M059J (cell line): ENCODE measurements at regions not wholly inside any gene's neighbourhood (a gene's known extent, or its start where the extent isn't known, plus 50 kb on each side); places are given as distances from the start of the nearest gene placed in this dataset.

ENCODE experiments used
- DNase-seq: peaks from one replicate; pipeline ENCODE4 v3.0.0-alpha.2; 2012; ENCODE audit warnings: low read depth

DNA sequence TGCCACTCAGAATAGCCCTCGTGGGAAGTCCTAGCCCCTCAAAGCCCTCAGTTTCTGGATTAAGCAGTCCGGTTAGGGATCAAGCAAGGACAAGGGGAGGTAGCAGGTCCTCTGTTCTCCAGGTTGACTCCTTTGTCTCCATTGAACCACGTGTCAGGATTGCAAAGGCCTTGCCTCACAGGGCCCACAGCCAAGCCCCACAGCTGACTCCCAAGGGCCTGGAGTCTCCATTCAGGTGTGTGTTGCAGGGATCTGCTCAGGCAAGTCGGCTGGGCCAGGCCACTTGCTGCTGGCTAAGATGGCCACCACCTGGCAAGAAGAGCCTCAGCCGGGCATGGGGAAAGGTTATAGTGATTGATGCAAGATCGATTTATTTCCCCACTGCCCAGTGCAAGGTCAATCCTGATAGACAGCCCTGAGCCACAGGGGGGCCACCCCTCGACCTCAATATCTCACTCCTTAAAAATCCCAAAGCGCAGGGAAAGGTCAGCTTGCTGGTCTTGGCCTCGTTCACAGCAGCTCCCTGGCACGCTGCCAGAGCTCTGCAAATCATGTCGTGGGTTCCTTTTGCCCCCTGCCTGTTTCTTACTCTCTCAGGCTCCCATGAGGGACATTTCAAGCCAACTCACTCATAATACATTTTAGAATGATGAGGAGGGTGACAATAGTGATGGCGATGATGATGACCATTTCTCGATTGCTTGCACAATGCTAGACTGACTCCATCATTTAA, 75.9 kb downstream of the EDN3 start:
- no peak for DNase-seq

DNA sequence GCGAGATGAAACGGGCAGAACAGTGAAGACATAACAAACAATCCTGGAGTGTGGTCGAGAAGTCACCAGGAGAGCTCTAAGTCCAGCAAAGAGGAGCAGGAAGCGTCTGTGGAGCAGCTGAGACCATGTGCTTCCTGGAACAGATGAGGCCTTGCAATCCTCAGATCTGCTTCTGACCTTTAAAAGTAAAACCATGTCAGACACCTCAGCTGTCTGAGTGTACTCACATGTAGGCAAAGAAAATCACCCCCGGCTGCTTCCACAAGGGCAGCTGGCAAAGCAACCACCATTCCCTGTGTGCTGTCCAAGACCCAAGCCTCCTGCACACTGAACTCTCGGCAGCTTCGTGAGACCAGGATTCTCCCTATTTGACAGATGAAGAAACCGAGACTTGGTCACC, 76.6 kb downstream of the EDN3 start:
- no peak for DNase-seq

DNA sequence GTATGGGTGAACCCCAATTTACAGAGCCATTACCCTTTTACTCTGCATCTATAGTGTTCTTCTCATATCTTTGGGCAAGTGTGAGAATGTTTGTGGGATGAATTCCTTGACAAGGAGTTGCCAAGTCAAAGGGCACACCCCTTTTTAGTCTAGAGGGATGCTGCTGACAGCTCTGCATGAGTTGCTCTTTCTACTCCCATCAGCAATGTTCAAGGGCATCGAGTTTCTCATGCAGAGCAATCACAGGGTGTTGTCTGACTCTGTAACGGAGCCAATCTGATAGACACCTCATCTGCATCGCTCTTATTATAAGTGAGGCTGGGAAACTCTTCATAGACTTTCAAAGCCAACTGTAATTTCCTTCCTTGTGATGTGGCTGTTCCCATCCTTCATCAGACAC, 77.4 kb downstream of the EDN3 start:
- DNase-seq: no peak

DNA sequence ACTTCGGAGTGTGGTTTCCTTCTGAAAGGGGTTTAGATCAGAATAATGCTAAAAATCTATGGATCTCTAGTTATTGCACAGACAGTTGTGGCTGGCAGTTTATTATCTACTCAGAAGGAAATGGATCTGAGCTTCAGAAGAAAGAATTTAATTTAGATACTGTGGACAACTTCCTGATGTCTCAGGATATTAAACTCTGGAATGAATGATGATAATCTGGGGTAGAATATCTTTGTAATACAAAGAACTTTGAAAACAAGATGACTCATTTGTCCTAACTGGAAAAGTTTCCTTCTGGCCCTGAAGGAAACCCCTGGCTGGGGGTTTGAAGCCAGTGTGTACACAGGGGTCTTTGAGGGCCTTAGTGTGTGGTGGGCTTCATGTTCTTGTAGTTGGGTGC, 78.0 kb downstream of the EDN3 start:
- no peak for DNase-seq

DNA sequence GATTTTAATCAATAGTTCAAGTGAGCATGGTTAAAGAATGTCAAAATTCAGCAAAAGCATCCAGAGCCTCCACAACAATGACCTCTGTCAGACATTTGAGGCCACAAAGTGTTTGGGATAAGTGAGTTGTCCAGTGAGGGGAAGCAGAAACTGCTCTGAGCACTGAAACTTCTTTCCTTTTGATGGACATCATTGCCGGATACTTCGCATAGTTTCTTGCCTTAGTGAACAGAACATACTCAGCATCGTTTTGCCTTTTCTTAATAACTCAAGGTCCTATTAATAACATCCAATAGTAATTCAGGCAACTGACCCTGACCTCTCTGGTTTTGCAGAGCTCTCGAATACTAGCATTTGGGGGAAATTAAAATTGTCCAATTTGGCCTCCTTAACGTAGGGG, 78.6 kb downstream of the EDN3 start:
- DNase-seq: no peak

DNA sequence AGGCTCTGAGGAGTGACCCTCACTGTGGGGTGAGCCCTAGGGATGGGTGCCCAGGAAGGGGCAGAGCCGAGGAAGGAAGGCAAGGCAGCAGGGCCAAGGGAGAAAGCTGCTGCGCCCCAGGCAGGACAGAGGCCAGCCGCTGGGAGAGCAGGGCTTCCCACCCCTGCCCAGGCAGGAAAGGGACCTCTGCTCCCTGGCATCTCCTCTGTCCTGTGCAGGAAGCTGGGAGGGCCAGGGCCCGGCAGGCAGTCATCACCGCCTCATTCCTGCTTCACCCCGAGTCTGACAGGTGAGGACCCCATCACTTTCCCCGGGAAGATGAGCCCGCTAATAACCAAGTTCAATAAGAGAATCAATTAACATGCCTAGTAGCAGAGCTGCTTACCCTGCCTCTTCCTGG, 81.3 kb downstream of the EDN3 start:
- no peak for DNase-seq

DNA sequence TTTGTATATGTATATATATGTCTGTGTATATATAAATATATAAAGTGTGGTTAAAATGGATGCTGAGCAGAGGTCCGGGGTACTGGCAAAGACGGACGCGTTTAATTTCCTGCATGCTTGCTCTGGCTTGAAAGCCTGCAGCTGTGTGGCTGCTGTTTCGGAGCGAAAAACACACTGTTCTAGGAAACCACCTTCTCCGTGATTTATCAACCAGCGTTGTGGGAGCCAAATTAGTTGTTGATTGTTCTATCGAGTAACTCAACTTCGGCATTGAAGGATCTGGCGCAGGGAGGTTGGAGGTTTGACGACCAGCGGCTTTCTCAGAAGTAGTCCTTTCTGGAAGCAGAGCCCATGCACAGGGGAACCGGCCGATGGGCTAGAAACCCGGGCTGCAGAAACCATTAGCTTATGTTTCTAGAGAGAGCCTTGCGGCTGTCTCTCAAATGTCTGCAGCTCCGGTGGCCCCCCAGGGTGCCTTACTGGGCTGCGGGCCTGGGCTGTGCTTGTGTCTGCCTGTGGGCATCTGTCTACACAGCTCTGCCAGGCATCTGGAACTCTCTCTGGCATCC, 81.8 kb downstream of the EDN3 start:
- no peak for DNase-seq

DNA sequence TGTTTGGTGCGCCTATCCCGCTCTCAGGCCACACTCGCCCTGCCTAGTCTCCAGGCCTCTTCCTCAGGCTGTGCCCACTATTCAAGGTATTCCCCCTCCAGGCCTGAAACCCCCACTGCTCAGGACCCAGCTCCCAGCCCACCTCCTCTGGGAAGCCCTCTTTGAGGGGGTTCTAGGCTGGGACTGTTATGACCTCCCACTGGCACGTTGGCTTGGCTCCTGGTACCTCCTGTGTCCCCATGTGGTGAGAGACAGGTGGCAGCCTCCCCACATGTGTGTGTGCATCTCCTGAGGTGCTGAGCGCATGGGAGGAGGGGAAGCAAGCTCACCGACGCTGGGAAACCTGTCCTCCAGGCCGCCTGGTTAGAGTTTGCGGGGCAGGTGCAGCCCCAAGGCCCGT, 82.5 kb downstream of the EDN3 start:
- no peak for DNase-seq

DNA sequence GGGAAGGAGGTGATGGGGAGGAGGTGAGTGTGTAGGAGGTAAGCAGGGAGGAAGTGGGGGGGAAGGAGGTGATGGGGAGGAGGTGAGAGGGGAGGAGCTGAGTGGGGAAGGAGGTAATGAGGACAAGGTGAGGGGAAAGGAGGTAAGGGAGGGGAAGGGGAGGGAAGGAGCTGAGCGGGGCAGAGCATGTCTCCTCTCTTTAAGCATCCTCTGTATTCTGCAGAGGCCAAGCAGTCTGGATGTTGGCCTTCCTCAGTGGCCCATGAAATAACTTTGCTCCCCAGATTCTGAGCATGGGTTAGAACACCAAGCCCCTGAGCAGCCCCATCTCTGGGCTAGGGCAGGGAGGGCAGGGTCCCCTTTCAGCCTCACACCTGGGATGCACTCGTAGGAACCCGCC, 84.6 kb downstream of the EDN3 start:
- DNase-seq: no peak

DNA sequence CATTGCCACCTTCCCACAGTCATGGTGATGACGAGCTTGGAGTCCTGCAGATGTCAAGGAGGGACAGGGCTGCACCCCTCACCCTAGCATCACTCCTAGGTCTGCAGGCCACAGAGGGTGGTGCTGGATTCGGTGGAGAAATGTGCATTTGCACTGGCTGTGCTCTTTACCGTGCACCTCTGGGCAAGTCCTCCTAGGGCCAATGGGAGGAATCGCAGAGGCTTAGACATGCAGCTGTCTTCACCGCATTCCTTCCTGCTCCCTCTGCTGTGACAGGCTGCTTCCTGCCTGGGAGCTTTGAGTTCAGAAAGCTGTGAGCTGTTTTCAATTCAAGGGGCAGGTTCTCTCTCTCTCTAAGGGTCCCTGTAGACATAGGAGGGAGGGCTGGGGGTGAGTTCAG, 85.1 kb downstream of the EDN3 start:
- DNase-seq: no peak

DNA sequence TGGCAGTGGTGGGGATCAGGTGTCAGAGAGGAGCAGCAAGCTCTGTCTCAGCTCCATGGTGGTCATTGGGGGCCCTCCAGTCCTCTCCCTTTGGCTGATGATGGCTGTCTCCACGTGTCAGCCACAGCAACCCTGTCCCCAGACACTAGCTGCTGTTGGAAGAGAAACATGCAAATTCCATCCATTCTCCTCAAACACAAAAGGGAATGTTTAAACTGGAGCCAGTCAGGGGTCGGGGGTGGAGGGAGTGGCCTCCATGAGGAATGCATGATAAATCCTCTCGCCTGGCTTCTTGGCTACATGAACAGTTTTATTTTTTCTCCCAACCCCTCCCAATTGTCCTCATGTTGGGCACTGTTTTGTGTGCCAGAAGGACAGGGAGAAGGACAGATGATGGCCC, 86.4 kb downstream of the EDN3 start:
- DNase-seq: no peak

DNA sequence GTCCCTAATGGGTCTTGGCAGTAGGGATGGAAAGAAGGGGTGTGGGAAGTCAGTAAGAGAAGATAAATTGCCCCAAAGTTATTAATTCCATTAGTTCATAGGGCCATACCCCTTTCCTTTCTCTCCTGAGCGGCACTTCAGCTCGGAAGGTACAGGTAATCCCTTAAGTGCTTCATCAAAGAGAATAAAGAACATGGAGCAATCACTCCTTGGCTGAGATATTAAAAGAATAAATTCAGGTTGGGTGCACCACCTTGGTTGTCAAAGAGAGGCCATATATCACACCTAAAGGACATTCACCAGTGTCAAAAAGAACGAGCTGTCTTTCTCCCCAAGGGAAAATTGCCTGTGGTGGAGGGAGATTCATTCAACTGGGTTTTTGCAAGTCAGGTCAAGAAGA, 87.5 kb downstream of the EDN3 start:
- no peak for DNase-seq

DNA sequence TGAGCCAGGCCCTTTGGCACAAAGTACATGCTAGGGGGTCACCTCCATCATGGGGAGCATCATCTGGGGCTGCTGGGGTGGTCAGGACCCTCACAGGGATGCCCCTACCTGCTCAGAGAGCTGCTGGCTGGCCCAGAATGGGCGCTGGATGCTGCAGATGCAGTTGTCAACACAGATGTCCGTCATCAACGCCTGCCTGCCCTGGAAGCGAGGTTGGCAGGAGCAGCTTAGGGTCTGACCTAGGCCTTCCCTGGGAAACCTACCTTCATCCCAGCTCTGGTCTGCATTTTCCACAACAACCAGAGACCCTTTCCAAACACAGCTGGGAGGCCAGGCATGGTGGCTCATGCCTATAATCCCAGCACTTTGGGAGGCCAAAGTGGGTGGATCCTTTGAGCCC, 88.0 kb downstream of the EDN3 start:
- no peak for DNase-seq

DNA sequence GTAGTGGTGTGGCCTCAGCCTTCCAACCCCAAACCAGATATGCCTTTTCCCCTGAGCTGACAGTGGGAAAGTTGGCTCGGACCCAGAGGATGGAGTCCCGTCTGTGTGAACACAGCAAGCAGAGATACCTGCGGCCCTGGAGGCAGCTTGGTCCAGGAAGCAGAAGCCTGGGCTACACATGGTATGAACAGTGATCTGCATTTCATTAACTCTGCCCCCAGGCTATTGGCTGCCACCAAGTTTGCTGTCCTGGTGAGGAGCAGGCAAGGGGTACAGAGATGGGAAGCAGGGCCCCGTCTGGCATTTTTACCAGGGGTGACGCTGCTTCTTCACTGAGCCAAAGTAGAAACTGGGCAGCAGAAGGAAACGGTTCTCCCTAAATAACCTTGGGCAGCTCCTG, 90.0 kb downstream of the EDN3 start:
- no peak for DNase-seq

DNA sequence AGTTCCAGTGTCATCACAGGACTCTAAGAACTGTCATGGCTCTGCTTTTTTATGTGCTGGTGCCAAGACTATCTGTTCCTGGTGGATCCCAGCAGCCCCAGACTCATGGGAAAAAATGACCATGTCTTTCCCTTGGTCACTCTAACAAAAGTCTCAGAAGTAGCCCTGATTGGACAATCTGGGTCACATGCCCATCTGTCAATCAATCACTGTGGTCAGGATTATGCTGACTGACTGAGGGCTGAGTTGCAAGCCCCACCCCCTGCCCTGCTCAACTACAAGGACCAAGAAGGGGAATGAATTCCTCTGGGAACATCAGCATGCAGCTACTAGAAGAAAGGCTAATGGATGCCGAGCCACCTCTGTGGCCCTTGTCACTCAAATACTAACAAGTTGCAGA, 91.6 kb downstream of the EDN3 start:
- no peak for DNase-seq

DNA sequence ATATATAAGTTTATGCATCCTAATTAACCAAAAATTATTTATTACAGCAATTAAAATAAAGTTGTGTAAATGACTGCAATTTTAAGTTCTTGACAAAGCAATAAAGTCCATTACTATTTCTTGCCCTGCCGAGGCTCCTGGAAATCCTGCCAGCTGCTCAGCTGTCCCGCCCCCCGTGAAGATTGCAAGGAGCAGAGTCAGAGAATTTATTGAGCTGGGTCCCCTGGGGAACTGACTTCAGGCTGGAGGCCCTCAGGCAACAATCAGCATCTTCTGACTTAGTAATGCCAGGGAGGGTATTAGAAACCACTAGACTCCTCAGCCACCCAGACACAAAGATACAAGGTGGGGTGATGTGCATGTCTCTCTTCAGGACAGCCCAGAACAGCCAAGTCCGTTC, 92.3 kb downstream of the EDN3 start:
- DNase-seq: no peak

DNA sequence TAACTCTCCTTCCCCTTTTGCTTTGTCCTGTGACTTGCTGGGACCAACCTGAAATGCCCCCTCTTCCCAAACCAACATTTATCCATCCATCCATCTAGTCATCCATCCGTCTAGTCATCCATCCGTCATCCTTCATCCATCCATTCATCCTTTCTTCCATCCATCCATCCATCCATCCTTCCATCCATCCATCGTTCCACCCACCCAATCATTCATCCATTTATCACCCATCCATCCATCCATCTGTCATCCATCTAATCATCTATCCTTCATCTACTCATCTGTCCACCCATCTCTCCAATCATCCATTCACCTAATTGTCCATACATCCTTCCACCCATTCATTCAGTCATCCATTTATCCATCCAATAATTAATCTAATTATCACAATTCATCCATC, 92.7 kb downstream of the EDN3 start:
- DNase-seq: no peak

DNA sequence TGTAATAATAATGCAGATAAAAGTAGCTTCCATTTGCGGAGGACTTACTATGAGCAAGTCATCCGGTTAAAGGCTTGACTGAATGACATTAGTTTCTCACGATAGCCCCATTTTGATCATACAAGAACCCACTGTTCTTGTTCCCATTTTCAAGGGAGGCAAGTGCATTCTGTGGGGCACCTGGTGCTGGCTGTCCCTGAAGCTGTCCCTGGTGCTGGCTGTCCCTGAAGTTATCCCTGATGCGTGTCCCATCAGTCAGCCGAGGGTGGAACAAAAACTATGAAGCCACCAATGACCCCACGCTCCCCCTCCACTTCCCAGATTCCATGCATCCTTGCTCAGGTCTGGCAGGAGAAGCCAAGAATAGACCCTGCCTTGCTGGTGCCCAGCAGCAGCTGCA, 95.3 kb downstream of the EDN3 start:
- DNase-seq: no peak

DNA sequence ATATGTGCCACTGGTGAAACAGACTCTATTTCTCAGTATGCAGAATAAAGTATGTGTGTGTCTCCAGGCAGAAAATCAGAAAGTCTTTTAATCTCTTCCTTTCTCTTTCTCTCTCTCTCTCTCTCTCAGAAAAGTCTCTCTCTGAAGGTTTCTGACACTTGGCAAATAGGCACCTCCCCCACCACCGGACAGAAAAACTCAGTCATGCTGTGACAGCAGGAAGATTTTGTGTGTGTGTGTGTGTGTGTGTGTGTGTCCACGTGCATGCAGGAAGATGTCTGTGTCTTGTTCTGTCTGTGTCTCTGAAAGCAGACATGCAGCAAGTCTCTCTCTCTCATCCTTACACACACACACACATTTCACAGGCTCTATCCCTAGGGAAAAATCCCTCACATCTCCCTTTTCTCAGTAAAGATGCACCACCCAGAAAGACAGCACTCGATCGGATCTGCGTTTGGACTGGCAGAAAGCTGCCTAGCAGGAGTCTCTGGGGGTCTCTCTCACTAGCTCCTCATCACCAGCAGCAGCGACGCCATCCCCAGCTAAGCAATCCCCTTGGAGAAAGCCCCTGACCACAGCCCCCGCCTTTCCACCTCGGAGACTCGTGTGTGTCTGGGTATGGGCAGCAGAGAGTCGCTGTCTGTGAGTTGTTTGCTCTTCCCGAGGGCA, 98.3 kb downstream of the EDN3 start:
- DNase-seq: no peak

DNA sequence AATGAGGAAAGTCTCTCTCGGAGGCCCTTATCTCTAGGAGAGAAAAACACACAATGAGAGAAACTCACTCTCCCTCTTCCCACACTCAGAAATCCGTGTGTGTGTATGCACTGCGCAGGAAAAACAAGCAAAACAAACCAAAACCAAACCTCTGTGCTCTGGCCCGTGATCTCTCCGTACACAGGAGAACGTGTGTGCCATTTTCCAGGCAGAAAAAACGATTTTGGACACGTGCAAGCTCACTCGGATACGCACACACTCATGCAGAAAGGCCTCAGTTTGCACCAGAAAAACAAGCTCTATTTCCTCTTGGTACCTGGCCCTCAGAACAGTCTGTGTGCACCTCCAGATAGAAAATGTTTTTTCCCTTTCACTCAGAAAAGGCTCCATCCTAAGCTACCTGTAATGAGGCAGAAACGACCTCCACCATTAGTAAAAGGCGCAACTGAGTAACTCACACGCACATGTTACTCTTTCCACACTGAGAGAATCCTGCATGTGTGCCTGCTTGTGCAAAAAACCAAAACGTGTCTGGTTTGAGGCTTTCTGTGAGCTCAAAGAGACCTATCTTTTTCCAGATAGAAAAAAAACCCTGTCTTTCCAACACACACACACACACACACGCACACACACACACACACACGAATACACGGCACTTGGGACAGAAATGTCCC, 99.2 kb downstream of the EDN3 start:
- no peak for DNase-seq

DNA sequence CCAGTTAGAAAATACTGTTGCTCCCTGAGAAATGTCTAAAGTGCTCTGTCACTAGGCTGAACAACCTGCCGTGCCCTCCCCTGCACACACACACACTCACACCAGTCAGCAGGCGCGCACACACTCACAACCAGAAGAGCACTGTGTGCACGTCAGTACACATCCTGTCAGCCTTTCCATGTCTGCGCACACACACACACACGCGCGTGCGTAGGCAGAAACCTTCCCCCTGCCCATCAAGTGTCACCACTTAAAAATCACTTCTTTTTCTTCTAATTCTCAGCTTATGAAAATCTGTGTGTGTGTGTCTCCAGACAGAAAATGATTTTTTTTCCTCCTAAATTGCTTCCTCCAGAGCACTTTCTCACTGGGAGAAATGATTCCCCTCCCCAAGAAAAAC, 100.3 kb downstream of the EDN3 start:
- no peak for DNase-seq

DNA sequence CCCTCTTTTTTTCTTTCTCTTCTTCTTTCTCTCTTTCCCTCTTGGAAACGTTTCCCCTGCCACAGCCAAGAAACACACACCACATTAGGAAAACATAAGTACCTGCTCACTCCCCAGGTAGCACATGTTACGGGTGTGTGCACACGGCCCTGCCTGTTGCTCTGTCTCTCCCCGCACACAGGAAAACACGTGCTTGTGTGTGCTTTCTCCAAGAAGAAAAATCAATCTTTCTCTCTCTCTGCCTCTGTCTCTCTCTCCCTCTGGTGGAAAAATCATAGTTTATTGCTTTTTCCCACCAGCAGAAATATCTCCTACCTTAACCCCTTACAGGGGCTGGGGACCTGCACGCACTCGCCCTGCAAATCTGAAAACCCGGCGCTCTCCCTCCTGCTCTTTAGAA, 102.3 kb downstream of the EDN3 start:
- no peak for DNase-seq
